Caco-2 (cell line): ENCODE measurements at regions not wholly inside any gene's neighbourhood (a gene's known extent, or its start where the extent isn't known, plus 50 kb on each side); places are given as distances from the start of the nearest gene placed in this dataset.

Experiments
- BruUV-seq: library from RNA; stranded (reverse); fragments of 400-500 nt; replicated peaks from 2 replicates; lab custom pipeline; 2021; lab: Mats Ljungman, UMichigan
- CTCF ChIA-PET: fragments of 300-600 bp; sonication (Branson Sonifier 250); formaldehyde crosslinking; loops from one replicate; lab custom pipeline; 2022; ENCODE audit warnings: antibody characterized with exemption; lab: Charles Lee
- POLR2A ChIA-PET: fragments of 300-600 bp; sonication (Branson Sonifier 250); formaldehyde crosslinking; loops from one replicate; lab custom pipeline; 2022; ENCODE audit warnings: antibody characterized with exemption; lab: Charles Lee
- DNase-seq, 2 experiments: peaks; one replicate each; pipeline versions ENCODE4 v3.0.0 to v3.0.0-alpha.2; 2020 to 2022
- H3K27me3 ChIP-seq: replicated peaks from 2 replicates; pipeline ENCODE4 v1.6.0; 2011; ENCODE audit warnings: low read length; ENCODE audit not compliant: control insufficient read depth, insufficient read depth
- H3K36me3 ChIP-seq: 2 replicates; pipeline ENCODE4 v1.5.1; 2011; ENCODE audit warnings: low read length; ENCODE audit not compliant: control insufficient read depth, insufficient read depth
- H3K4me1 ChIP-seq: fragments of 250-450 bp; sonication (Bioruptor Pico); 2 replicates; pipeline ENCODE4 v1.5.1; 2020; ENCODE audit warnings: mild to moderate bottlenecking
- H3K4me3 ChIP-seq: 2 replicates; pipeline ENCODE4 v1.5.1; 2011; ENCODE audit warnings: low read depth, mild to moderate bottlenecking, control low read depth, low read length
- H3K9me3 ChIP-seq: fragments of 250-450 bp; sonication (Bioruptor Pico); 2 replicates; pipeline ENCODE4 v1.5.1; 2020; ENCODE audit warnings: mild to moderate bottlenecking, moderate library complexity
- H3K27ac Mint-ChIP-seq: one replicate; pipeline ENCODE4 v1.8.0; 2022; ENCODE audit warnings: mixed read lengths; ENCODE audit not compliant: unreplicated experiment
- H3K27me3 Mint-ChIP-seq: one replicate; pipeline ENCODE4 v1.8.0; 2022; ENCODE audit warnings: mixed read lengths; ENCODE audit not compliant: insufficient read depth, unreplicated experiment
- H3K36me3 Mint-ChIP-seq: one replicate; pipeline ENCODE4 v1.8.0; 2022; ENCODE audit warnings: mild to moderate bottlenecking, mixed read lengths; ENCODE audit not compliant: insufficient read depth, unreplicated experiment
- H3K4me1 Mint-ChIP-seq: one replicate; pipeline ENCODE4 v1.8.0; 2022; ENCODE audit warnings: low read depth, mixed read lengths; ENCODE audit not compliant: unreplicated experiment
- H3K4me3 Mint-ChIP-seq: one replicate; pipeline ENCODE4 v1.8.0; 2022; ENCODE audit warnings: mild to moderate bottlenecking, moderate library complexity, mixed read lengths; ENCODE audit not compliant: unreplicated experiment
- H3K9me3 Mint-ChIP-seq: one replicate; pipeline ENCODE4 v1.8.0; 2022; ENCODE audit warnings: mixed read lengths; ENCODE audit not compliant: unreplicated experiment
- intact Hi-C: fragments of 100-400 bp; cut with micrococcal nuclease; formaldehyde crosslinking; loops from one replicate; pipeline ENCODE4 v1.10.0; 2022; ENCODE audit not compliant: unreplicated experiment
- TF ChIP-seq, protein P1 (sequence below), 2 experiments: fragments of 200-600 bp in 1 of 2; IDR thresholded peaks; 1 replicate in 1 of 2; 2 replicates in 1 of 2; pipeline versions ENCODE4 v1.5.1 to v1.8.0; 2011 to 2022; ENCODE audit warnings: antibody characterized with exemption in 1 of 2, control low read depth in 1 of 2, inconsistent platforms in 1 of 2, low read depth in 1 of 2, low read length in 1 of 2, mild to moderate bottlenecking in 1 of 2, moderate library complexity in 1 of 2; ENCODE audit not compliant: insufficient read depth in 1 of 2, severe bottlenecking in 1 of 2, unreplicated experiment in 1 of 2

DNA sequence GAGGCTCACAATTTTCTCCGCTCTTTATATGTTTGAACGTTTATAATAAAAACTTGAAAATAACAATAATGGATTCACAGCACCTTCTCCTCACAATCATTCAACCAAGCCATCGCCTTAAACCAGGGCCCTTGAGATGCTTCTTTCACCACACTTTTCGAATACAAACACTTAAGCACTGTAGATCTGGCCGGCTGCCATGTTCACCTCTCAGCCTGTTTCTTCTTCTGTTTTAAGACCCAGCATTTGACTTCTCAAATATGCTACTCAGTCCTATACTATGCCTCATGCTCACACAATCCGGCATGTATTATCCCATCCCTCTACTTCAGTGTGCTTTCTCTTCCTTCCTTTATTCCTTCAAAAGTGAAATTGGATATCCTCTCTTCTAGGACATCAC, 280.6 kb downstream of the TFEC start:
- no peaks in the 10 kb centered on the region for H3K36me3 ChIP-seq
- intact Hi-C loops, result loop anchor here (2.0 to 5.0 kb wide), 3 partner anchors 43 to 162 kb away; no protein-coding TSS in a partner anchor
- no peaks in the 10 kb centered on the region for H3K27me3 Mint-ChIP-seq
- H3K9me3 Mint-ChIP-seq, result no peaks in the 10 kb centered on the region
- no peak for DNase-seq
- H3K27me3 ChIP-seq, result no peaks in the 10 kb centered on the region
- H3K4me1 Mint-ChIP-seq, result no peaks in the 10 kb centered on the region
- TF ChIP-seq, protein P1, sequence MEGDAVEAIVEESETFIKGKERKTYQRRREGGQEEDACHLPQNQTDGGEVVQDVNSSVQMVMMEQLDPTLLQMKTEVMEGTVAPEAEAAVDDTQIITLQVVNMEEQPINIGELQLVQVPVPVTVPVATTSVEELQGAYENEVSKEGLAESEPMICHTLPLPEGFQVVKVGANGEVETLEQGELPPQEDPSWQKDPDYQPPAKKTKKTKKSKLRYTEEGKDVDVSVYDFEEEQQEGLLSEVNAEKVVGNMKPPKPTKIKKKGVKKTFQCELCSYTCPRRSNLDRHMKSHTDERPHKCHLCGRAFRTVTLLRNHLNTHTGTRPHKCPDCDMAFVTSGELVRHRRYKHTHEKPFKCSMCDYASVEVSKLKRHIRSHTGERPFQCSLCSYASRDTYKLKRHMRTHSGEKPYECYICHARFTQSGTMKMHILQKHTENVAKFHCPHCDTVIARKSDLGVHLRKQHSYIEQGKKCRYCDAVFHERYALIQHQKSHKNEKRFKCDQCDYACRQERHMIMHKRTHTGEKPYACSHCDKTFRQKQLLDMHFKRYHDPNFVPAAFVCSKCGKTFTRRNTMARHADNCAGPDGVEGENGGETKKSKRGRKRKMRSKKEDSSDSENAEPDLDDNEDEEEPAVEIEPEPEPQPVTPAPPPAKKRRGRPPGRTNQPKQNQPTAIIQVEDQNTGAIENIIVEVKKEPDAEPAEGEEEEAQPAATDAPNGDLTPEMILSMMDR (IDR thresholded peaks at IDR 0.05; ENCODE audit: insufficient read depth in 1 of 2, low read depth in 1 of 2, low read length in 1 of 2, severe bottlenecking in 1 of 2, unreplicated experiment in 1 of 2), result no peak
- no peak overlapping the region for H3K27ac Mint-ChIP-seq
- no peaks in the 10 kb centered on the region for H3K9me3 ChIP-seq
- no TSS peak for BruUV-seq
- H3K36me3 Mint-ChIP-seq, result no peaks in the 10 kb centered on the region
- no peak overlapping the region for H3K4me3 ChIP-seq
- POLR2A ChIA-PET, result no interaction called here
- H3K4me3 Mint-ChIP-seq, result no peak overlapping the region
- H3K4me1 ChIP-seq, result no peaks in the 10 kb centered on the region
- CTCF ChIA-PET, result no interaction called here

DNA sequence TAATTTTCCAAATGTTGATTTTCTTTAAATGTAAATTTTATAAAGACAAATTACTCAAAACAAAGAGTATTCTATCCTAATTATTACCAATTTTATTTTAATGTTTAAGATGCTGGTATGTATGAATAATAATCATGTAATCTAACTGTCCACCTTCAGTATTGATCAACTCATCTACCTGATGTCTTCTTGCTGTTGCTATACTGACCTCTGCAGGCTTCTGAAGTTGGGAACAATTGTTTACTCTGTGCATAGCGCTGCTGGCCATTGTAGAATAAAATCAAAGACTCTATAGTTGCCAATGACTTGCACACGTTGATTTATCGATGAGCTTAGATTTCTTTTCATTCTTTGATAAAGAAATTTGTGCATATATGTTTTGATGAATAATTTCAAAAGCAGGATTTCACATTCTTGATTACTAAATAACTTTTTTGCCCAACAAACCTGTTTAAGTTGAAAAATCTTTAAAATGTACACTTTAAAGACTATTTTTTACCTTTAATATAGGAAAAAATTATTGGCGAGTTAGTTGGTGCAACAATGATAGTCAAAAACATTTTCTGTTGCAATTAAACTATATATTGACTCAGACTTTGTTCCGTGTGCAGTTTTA, 282.3 kb downstream of the TFEC start:
- H3K4me3 ChIP-seq, result no peak overlapping the region
- no peaks in the 10 kb centered on the region for H3K4me1 ChIP-seq
- ChIA-PET POLR2A (no interaction called here), CTCF (no interaction called here)
- no peaks in the 10 kb centered on the region for H3K36me3 Mint-ChIP-seq
- H3K27me3 ChIP-seq, result no peaks in the 10 kb centered on the region
- no peaks in the 10 kb centered on the region for H3K9me3 ChIP-seq
- intact Hi-C loops, result loop anchor here (2.0 kb wide), 2 partner anchors 41 to 67 kb away; no protein-coding TSS in a partner anchor
- no peaks in the 10 kb centered on the region for H3K36me3 ChIP-seq
- H3K4me3 Mint-ChIP-seq, result no peak overlapping the region
- no peaks in the 10 kb centered on the region for H3K27me3 Mint-ChIP-seq
- H3K9me3 Mint-ChIP-seq, result no peaks in the 10 kb centered on the region
- H3K27ac Mint-ChIP-seq, result no peak overlapping the region
- BruUV-seq, result no TSS peak
- TF ChIP-seq, protein P1 (IDR thresholded peaks at IDR 0.05; ENCODE audit: insufficient read depth in 1 of 2, low read depth in 1 of 2, low read length in 1 of 2, severe bottlenecking in 1 of 2, unreplicated experiment in 1 of 2), result peak; percentile 29 to 64
- DNase-seq, result peak in 1 of 2 experiments; percentile 40
- H3K4me1 Mint-ChIP-seq, result no peaks in the 10 kb centered on the region

GRCh38 chr7:115747174-115747573, 283.4 kb downstream of the TFEC start:
- no peaks in the 10 kb centered on the region for H3K4me1 Mint-ChIP-seq
- H3K9me3 ChIP-seq, result no peaks in the 10 kb centered on the region
- no peak overlapping the region for H3K4me3 Mint-ChIP-seq
- H3K9me3 Mint-ChIP-seq, result no peaks in the 10 kb centered on the region
- H3K36me3 ChIP-seq, result no peaks in the 10 kb centered on the region
- BruUV-seq, result no TSS peak
- H3K36me3 Mint-ChIP-seq, result no peaks in the 10 kb centered on the region
- no peak overlapping the region for H3K4me3 ChIP-seq
- H3K4me1 ChIP-seq, result no peaks in the 10 kb centered on the region
- no peaks in the 10 kb centered on the region for H3K27me3 ChIP-seq
- intact Hi-C loops, result no loop called here
- H3K27ac Mint-ChIP-seq, result no peak overlapping the region
- no peaks in the 10 kb centered on the region for H3K27me3 Mint-ChIP-seq
- ChIA-PET POLR2A (no interaction called here), CTCF (no interaction called here)
- TF ChIP-seq, protein P1 (IDR thresholded peaks at IDR 0.05; ENCODE audit: insufficient read depth in 1 of 2, low read depth in 1 of 2, low read length in 1 of 2, severe bottlenecking in 1 of 2, unreplicated experiment in 1 of 2), result no peak
- DNase-seq, result no peak
